ACC112 (cell line): ENCODE measurements at regions not wholly inside any gene's neighbourhood (a gene's known extent, or its start where the extent isn't known, plus 50 kb on each side); places are given as distances from the start of the nearest gene placed in this dataset.
"Not testable (repeated sequence)": the region's sequence is repeated elsewhere in the genome, so short reads cannot be mapped to it uniquely, and the experiment has no call there.

ENCODE experiments used
- H2AFZ ChIP-seq: fragments of 200-600 bp; sonication (generic); one replicate; pipeline ENCODE4 v1.6.0; 2017; ENCODE audit warnings: antibody characterized with exemption, low read length; ENCODE audit not compliant: unreplicated experiment
- H3K27ac ChIP-seq: fragments of 200-600 bp; sonication (generic); 2 replicates; pipeline ENCODE4 v1.5.1; 2014; ENCODE audit warnings: low read depth, mild to moderate bottlenecking, antibody characterized with exemption, low read length, moderate library complexity
- H3K27me3 ChIP-seq: fragments of 200-600 bp; sonication (generic); 2 replicates; pipeline ENCODE4 v1.6.1; 2014; ENCODE audit warnings: mild to moderate bottlenecking, antibody characterized with exemption, low read length, moderate library complexity, mixed read lengths; ENCODE audit not compliant: insufficient read depth
- H3K36me3 ChIP-seq: fragments of 200-600 bp; sonication (generic); 2 replicates; pipeline ENCODE4 v1.6.1; 2016; ENCODE audit warnings: mild to moderate bottlenecking, antibody characterized with exemption, low read length, moderate library complexity, mixed read lengths; ENCODE audit not compliant: insufficient read depth
- H3K4me1 ChIP-seq: fragments of 200-600 bp; sonication (generic); one replicate; pipeline ENCODE4 v1.6.1; 2016; ENCODE audit warnings: low read length, mixed read lengths; ENCODE audit not compliant: insufficient read depth, unreplicated experiment, control insufficient read depth
- H3K4me3 ChIP-seq: fragments of 200-600 bp; sonication (generic); 2 replicates; pipeline ENCODE4 v1.5.1; 2014; ENCODE audit warnings: mild to moderate bottlenecking, low read depth, low read length
- H3K79me2 ChIP-seq: fragments of 200-600 bp; sonication (generic); one replicate; pipeline ENCODE4 v1.6.0; 2016; ENCODE audit warnings: low read length; ENCODE audit not compliant: control insufficient read depth, unreplicated experiment, insufficient read depth

DNA sequence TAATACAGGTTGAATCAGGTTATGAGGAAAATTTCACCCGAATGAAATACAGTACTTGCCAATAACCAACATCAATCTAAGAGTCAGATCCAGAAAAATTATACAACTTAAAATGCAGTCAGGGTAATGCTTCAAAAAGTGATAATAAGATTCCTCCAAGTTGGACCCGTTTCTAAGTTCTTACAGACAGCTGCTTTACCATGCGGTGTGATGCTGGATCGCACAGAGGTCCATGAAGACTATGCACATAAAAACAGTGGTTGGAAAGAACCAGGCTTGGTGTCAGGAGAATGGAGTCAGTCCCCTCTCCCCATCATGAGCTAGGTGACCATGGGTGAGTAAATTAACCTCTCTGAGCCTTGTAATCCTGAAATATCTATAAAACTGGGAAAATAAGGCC, 261.3 kb downstream of the QDPR start:
- Histone ChIP-seq H2AFZ (no peak overlapping the region), H3K79me2 (no peaks in the 10 kb centered on the region), H3K36me3 (no peaks in the 10 kb centered on the region), H3K4me3 (no peak overlapping the region), H3K27ac (no peak overlapping the region), H3K27me3 (no peaks in the 10 kb centered on the region; the same call in 1 of the 2 replicates), H3K4me1 (no peaks in the 10 kb centered on the region)

DNA sequence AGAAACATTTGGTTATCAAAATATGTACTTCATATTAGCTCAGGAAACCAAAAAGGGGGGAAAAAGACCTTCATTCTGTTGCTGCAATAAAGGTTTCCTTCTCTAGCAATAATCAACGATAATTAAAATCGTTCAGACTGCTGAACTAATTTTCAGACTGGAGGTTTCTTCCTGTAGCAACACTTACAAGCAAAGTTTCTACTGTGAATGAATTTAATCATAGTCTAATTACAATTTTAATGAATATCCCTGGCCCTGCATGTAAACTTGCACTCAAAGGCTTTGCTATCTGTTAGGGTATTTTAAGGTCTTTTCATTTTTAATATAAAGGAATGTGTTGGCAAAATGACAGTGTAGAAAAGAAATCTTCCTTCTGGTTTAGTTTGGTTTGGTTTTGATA, 265.2 kb downstream of the QDPR start:
- Histone ChIP-seq H3K4me1 (no peaks in the 10 kb centered on the region), H3K27ac (no peak overlapping the region), H3K36me3 (no peaks in the 10 kb centered on the region), H3K27me3 (no peaks in the 10 kb centered on the region), H3K4me3 (no peak overlapping the region), H3K79me2 (no peaks in the 10 kb centered on the region), H2AFZ (no peak overlapping the region)

DNA sequence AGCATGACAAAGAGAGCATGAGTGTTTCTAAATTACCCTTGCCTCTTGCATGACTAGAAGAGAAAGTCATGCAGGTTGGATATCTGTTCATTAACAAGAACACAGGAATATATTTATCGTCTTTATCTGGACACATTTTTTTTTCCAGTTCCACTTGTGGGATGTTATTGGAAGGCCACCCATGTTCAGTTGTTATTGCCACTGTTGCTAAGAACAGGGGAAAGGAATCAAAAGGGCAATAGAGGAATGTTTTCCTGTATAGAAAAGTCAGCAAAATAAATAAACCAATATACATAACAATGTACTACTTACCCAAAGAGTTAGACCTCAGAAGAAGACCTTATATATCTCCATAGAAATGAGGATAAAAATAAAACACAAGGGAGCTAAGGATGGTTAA, 270.1 kb downstream of the QDPR start:
- peaks cover 2% of the 10 kb centered on the region for H3K4me1 ChIP-seq
- no peaks in the 10 kb centered on the region for H3K27me3 ChIP-seq
- H3K4me3 ChIP-seq = no peak overlapping the region
- no peaks in the 10 kb centered on the region for H3K79me2 ChIP-seq
- H3K36me3 ChIP-seq = no peaks in the 10 kb centered on the region
- no peak overlapping the region for H3K27ac ChIP-seq
- no peak overlapping the region for H2AFZ ChIP-seq

DNA sequence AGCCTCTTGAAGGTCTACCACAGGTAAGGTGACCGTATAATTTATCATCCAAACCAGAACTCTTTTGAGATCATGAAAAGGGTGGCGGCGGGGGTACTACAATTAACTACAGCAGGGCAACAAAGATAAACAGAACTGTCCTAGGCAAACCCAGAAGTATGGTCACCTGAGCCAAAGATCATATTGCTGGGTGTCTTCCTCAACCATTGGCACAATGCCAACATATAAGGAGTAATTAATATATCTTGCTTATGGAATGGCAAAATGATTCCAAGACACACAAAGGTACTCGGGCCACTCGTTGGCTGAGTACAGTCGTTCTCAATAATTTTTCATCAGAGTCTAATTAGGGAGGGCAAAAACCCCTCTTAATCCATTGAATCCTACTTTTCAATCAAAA, 273.3 kb downstream of the QDPR start:
- no peak overlapping the region for H2AFZ ChIP-seq
- H3K36me3 ChIP-seq = no peaks in the 10 kb centered on the region

DNA sequence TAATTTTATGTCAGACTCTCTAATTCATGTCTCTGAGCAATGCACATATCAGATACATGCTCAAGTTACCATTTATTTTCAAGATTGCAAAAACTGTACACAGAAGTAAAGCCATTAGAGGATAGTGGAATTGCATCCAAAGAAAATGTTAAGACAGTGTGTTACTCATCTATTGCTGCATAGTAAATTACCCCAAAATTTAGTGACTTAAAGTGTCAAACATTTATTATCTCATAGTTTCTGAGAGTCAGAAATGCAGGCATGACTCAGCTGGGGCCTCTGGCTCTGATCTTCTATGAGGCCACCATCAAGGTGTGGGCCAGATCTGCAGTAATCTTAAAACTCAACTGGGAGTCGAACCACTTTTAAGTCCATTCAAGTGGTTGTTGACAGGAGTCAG, 275.2 kb downstream of the QDPR start:
- Histone ChIP-seq H3K79me2 (no peaks in the 10 kb centered on the region), H3K36me3 (no peaks in the 10 kb centered on the region), H3K27me3 (no peaks in the 10 kb centered on the region), H2AFZ (no peak overlapping the region), H3K4me3 (no peak overlapping the region), H3K4me1 (peaks cover 21% of the 10 kb centered on the region), H3K27ac (no peak overlapping the region)

More for the DNA sequence above, 273.3 kb downstream of the QDPR start:
- Histone ChIP-seq H3K27me3 (no peaks in the 10 kb centered on the region), H3K27ac (no peak overlapping the region), H3K79me2 (no peaks in the 10 kb centered on the region), H3K4me3 (no peak overlapping the region), H3K4me1 (peaks cover 13% of the 10 kb centered on the region)

DNA sequence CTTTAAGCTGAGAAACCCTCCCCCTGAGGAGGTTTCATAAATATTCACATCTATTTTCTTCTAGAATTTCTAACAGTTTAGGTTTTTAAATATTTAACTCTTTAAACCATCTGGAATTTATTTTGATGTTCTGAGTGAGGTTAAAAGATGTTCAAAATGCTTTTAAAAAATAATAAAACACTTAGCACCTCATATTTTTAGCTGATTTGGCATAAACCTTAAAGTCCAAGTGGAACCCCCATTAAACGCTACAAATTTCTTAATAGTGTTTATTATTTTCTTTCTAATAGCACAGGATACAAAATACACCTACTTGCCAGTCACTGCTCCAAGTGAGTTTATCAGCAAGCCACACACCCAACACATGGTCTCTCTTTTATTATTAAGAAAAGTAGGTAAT, 277.2 kb downstream of the QDPR start:
- Histone ChIP-seq H2AFZ (no peak overlapping the region), H3K27ac (no peak overlapping the region), H3K79me2 (no peaks in the 10 kb centered on the region), H3K36me3 (no peaks in the 10 kb centered on the region), H3K27me3 (no peaks in the 10 kb centered on the region), H3K4me3 (no peak overlapping the region), H3K4me1 (peaks cover 26% of the 10 kb centered on the region)

DNA sequence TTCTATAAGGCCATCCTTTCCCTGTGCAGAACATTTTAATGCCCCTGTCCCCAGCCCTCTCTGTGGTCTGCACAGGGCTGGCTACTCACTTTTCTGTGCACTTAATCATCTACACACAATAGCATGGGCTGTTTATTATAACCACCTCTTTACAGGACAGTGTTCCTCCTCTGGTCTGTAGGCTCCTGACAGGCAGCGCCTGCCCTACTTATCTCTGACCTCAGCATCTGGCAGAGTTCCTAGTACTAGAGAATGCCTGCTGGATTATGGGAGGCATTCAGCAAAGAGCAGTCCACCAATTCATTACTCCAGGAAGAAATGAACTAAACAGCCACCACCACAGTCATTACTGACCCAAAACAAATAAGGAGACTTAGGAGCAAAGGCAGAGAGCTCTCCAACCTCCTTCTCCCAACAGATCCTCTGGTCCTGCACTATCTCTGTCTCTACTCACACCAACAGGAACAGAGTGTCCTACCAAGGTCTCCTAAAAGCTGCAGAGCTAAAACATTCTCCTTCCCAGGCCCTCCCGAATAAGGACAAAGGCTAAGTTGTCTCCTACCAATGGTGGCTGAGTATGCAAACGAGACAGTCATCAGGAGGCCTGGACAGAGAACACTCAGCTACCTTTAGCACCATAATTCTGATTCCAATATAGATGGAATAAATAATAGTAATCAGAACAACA, 279.2 kb downstream of the QDPR start:
- Histone ChIP-seq H3K4me3 (no peak overlapping the region), H3K36me3 (no peaks in the 10 kb centered on the region), H3K27ac (no peak overlapping the region), H3K4me1 (peaks cover 26% of the 10 kb centered on the region), H2AFZ (peak overlapping the region; percentile 22), H3K79me2 (no peaks in the 10 kb centered on the region), H3K27me3 (no peaks in the 10 kb centered on the region)

DNA sequence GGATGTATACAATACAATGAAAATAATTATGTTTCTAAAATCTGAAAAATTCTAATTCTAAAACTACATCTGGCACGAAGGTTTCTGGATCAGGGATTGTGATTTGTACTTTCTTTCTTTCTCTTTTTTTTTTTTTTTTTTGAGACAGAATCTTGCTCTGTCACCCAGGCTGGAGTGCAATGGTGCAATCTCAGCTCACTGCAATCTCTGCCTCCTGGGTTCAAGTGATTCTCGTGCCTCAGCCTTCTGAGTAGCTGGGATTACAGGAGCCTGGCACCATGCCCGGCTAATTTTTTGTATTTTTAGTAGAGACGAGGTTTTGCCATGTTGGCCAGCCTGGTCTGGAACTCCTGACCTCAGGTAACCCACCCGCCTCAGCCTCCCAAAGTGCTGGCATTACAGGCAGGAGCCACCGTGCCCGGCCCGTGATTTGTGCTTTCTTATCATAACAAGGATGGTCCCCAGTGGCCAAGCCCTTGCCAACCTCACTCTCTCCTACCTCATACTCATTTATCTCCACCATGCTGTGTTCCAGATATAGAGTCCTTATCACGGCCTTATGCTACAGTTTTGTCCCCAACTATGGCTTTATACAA, 279.9 kb downstream of the QDPR start:
- H2AFZ ChIP-seq, H3K27ac ChIP-seq, H3K4me3 ChIP-seq, H3K79me2 ChIP-seq, H3K27me3 ChIP-seq, H3K36me3 ChIP-seq: not testable (repeated sequence)
- peaks cover 25% of the 10 kb centered on the region for H3K4me1 ChIP-seq

DNA sequence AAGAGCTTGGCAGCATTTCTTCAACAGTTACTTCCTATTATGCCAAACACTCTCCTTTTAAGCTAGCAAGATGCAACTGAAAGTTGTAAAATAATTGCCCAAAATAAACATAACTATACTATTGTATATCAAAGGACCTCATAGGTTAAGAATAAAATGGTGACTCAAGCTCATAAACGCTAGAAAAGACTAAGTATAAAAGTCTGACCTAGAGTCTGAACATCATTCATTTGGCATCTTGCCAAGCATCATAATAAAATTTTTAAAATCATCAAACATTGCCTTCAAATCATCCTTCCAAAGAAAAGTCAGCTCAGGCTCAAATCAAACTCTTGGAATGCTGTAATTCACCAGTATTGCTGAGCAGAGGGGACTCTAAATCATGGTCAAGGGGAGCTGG, 281.2 kb downstream of the QDPR start:
- H3K4me3 ChIP-seq = no peak overlapping the region
- no peaks in the 10 kb centered on the region for H3K27me3 ChIP-seq
- no peaks in the 10 kb centered on the region for H3K36me3 ChIP-seq
- peaks cover 13% of the 10 kb centered on the region for H3K4me1 ChIP-seq
- H2AFZ ChIP-seq = no peak overlapping the region
- no peak overlapping the region for H3K27ac ChIP-seq
- no peaks in the 10 kb centered on the region for H3K79me2 ChIP-seq

DNA sequence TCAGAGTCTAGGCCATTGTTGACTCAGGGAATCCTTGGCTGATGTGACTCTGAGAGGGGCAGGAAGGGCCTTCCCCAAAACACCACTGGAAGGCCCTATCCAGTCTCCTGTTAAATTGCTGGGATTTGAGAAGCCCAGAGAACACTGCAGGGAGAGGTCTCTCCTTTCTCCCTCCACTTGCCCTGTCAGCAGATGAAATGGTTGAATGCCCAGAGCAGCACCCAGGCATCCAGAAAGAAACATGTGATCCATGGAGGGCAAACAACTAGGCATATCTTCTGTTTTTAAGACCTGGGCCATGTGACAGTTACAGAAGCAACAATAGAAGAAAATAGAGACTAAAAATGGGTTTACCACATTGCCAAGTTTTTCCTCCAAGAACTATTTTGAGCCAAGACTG, 291.1 kb downstream of the QDPR start:
- no peaks in the 10 kb centered on the region for H3K27me3 ChIP-seq
- H2AFZ ChIP-seq = no peak overlapping the region
- no peak overlapping the region for H3K4me3 ChIP-seq
- H3K79me2 ChIP-seq = no peaks in the 10 kb centered on the region
- H3K27ac ChIP-seq = no peak overlapping the region
- no peaks in the 10 kb centered on the region for H3K4me1 ChIP-seq
- no peaks in the 10 kb centered on the region for H3K36me3 ChIP-seq

DNA sequence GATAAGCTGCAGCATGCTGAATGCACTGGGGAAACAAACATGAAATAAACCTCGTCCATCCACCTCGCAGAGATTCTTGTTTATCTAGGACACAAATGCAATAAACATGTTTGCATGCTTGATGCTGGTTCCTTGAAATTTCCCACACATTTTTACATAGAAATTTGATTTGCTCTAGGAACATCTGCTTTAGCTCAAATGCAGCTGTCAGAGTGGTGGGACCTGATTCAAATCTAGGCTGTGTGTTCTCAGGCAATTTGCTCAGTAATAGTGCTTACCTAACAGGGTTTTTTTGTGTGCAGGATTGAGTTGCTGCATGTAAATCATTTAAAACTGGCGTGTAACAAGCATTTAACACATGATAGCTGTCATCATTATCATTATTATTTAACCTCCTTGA, 293.1 kb downstream of the QDPR start:
- H3K4me1 ChIP-seq = no peaks in the 10 kb centered on the region
- no peak overlapping the region for H3K27ac ChIP-seq
- H3K79me2 ChIP-seq = no peaks in the 10 kb centered on the region
- H3K36me3 ChIP-seq = no peaks in the 10 kb centered on the region
- H3K4me3 ChIP-seq = no peak overlapping the region
- H2AFZ ChIP-seq = no peak overlapping the region
- H3K27me3 ChIP-seq = no peaks in the 10 kb centered on the region
